ENCODE measurements at regions not wholly inside any gene's neighbourhood (a gene's known extent, or its start where the extent isn't known, plus 50 kb on each side); places are given as distances from the start of the nearest gene placed in this dataset.

DNA sequence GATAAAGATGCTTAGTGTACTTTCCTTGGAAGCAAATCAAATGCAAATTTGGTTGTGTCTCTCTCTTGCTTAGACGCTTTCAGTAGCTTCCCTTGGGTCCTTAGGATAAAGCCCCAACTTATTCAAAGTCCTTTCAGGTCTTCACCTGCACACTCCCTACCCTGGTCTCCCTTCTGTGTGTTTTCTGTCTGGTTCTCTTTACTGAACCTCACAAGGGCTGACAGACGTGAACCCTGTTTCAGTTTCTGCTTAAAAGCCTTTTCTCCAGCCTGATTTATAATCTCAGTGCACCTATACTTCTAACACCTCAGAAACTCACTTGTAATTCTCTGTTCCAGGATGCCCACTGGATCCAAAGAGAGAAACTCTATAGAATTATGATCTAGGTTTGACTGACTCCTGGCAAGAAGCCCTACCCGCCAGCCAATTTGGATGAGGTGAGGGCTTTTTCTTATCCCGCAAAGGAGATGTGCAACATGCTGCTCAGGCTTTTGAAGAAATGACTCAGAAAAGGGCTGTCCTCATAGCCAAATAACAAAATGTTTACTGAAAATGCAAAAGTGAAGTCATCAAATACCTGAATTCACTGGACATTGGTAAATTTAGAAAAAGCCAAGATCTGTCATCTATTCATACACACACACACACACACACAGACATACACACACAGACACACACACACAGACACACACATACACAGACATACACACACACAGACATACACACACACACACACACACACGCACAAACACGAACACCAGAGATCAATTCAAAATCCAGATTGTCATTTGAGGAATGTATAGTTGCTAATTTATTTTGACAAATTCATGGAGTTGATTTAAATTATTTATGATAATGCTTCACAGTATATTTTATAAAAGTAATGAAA is 102.4 kb upstream of the EOMES start:
- Mint-ChIP-seq H3K27me3 (no peaks in the 10 kb centered on the region), H3K36me3 (no peaks in the 10 kb centered on the region), H3K4me1 (ENCODE audit: low read depth) (peaks cover 4% of the 10 kb centered on the region), H3K9me3 (no peaks in the 10 kb centered on the region), H3K27ac (no peak overlapping the region), H3K4me3 (no peak overlapping the region)
- ChIA-PET POLR2A (no interaction called here), CTCF (no interaction called here)
- intact Hi-C loops (cut with micrococcal nuclease), result no loop called here
- DNase-seq, result no peak

DNA sequence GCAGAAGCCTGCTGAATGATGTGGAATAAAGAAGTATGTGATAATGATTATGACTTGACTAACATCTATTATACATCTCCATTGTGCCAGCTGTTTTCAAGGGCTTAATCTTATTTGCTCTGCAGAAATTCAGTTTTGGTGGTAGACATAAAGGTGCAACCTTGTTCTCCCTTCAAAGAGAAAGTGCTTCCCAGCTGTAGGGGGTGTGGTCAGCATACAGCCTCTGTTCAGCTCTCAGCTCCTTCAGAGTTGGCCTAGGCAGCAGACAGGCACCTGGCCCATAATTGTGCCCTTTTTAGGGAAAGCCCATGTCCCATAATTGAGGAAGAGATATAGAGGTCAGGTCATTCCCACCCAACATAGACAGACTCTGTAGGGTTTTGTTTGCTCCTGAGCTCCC is 104.3 kb upstream of the EOMES start:
- no peaks in the 10 kb centered on the region for H3K36me3 Mint-ChIP-seq
- ChIA-PET CTCF (no interaction called here), POLR2A (no interaction called here)
- H3K27ac Mint-ChIP-seq, result no peak overlapping the region
- intact Hi-C loops (cut with micrococcal nuclease), result no loop called here
- no peaks in the 10 kb centered on the region for H3K27me3 Mint-ChIP-seq
- no peak overlapping the region for H3K4me3 Mint-ChIP-seq
- H3K4me1 Mint-ChIP-seq (ENCODE audit: low read depth), result peaks cover 4% of the 10 kb centered on the region
- H3K9me3 Mint-ChIP-seq, result no peaks in the 10 kb centered on the region
- DNase-seq, result no peak

DNA sequence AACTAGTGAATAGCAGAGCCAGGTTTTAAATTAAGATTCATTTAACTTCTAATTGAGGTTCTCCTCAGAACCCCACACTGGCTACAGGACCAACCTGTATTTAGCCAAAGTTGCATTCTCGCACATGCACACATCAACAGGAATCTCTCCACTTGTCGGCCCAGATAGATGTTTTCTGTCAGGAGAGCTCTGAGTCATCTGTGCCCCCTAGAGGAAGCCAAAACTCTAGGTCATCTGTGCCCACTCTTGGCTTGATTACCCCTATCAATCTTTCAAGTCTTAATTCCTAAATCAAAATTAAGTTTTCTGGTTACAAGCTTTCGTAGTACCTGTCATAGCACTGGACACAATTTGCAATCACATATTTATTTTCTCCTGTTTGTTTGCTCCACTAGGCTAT is 104.9 kb upstream of the EOMES start:
- no peaks in the 10 kb centered on the region for H3K27me3 Mint-ChIP-seq
- POLR2A ChIA-PET, result no interaction called here
- H3K4me3 Mint-ChIP-seq, result no peak overlapping the region
- CTCF ChIA-PET, result interaction anchor here (1.0 kb wide), 1 partner anchor 505 kb away, joined by 3 read pairs; no protein-coding TSS in a partner anchor
- H3K4me1 Mint-ChIP-seq (ENCODE audit: low read depth), result peaks cover 4% of the 10 kb centered on the region
- H3K27ac Mint-ChIP-seq, result no peak overlapping the region
- no peaks in the 10 kb centered on the region for H3K36me3 Mint-ChIP-seq
- no peak for DNase-seq
- intact Hi-C loops (cut with micrococcal nuclease), result no loop called here
- peaks cover 2% of the 10 kb centered on the region for H3K9me3 Mint-ChIP-seq

DNA sequence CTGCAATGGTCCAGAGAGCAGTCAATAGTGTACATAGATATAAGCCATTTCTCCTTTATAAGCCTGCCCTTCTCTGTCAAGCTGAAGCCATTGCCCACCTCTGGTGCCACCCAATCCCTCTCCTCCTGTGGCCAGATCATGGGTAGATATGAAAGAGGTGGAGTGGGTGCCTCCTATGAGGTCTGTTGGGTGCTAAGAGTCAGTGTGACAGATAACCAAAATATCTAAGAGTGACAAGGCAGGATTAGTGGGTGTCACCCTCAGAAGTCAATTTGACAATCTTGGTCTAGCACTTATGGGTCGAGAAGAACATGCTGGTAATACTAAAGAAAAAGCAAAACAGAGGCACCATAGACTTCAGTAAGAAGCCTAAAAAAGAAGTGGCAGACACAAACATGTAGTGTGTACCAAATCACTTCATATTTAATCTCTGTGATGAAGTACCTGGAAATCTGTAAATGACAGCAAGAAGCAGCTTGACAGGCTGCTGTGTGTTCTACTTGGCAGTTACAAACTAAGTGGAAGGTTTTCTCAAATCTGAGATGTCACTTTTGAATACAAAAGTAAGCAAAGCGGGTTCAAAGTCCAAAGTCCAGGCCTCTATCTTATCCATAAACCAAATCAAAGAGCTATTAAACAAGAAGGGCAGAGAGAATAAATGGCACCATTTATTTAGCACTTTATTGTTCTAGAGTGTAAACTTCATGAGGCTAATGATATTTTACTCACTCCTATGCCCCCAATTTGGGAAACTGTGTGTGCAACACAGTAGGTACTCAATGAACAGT is 118.9 kb upstream of the EOMES start:
- no peak for DNase-seq
- intact Hi-C loops (cut with micrococcal nuclease), result no loop called here
- CTCF ChIA-PET, result interaction anchor here (0.6 kb wide), 1 partner anchor 37 kb away, joined by 3 read pairs; no protein-coding TSS in a partner anchor

DNA sequence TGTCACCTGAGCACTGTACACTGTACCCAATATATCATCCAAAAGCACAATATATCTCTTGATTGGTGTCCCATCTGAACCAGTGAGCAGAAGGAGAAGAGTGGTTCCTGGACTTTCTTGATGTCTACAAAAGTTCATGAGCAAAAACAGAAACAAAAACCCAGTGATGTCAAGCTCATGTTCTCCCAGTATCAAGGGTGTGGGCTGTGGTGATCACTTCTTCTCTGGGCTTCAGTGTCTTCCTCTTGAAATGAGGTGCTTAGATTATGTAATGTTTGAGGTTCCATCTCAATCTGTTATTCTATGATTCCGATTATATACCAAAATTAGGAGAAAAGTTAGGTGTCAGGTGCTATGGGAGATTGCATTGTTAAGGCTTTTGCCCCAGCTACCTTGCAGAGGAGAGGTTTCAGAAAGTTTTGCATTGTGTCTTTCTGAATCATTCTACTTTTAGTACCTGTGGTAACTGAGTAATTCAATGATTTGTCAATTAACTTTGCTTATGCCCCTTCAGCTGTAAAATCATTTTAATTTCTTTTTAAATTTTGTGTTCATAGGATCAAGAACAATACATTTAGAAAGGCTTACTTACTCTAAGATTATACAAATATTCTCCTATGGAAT is 122.0 kb upstream of the EOMES start:
- intact Hi-C loops (cut with micrococcal nuclease), result no loop called here
- Mint-ChIP-seq H3K4me3 (no peak overlapping the region), H3K36me3 (no peaks in the 10 kb centered on the region), H3K9me3 (no peaks in the 10 kb centered on the region), H3K4me1 (ENCODE audit: low read depth) (peaks cover 12% of the 10 kb centered on the region), H3K27me3 (peaks cover 4% of the 10 kb centered on the region), H3K27ac (no peak overlapping the region)
- no peak for DNase-seq
- POLR2A ChIA-PET, result interaction anchor here (1.0 kb wide), 1 partner anchor 132 kb away, joined by 3 read pairs; no protein-coding TSS in a partner anchor
- CTCF ChIA-PET, result no interaction called here

More for the DNA sequence above, 118.9 kb upstream of the EOMES start:
- Mint-ChIP-seq H3K4me3 (no peak overlapping the region), H3K27me3 (no peaks in the 10 kb centered on the region), H3K9me3 (no peaks in the 10 kb centered on the region), H3K27ac (no peak overlapping the region), H3K4me1 (ENCODE audit: low read depth) (peaks cover 19% of the 10 kb centered on the region), H3K36me3 (no peaks in the 10 kb centered on the region)
- POLR2A ChIA-PET, result no interaction called here

DNA sequence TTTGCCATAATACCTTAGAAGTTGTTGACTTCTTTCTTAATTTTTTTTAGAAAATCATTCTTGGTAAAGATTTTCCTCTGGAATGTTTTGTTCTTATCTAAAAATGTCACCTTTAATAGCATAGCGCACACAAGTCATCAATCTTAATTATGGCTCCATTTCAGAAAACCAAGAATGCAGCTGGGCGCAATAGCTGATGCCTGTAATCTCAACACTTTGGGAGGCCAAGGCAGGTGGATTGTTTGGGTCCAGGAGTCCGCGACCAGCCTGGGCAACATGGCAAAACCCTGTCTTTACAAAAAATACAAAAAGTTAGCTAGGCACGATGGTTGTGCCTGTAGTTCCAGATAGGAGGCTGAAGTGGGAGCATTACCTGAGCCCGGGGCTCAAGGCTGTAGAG is 125.6 kb upstream of the EOMES start:
- H3K27me3 Mint-ChIP-seq, result peaks cover 4% of the 10 kb centered on the region
- ChIA-PET POLR2A (no interaction called here), CTCF (interaction anchor here (0.7 kb wide), 1 partner anchor 924 kb away, joined by 3 read pairs; no protein-coding TSS in a partner anchor)
- peaks cover 4% of the 10 kb centered on the region for H3K36me3 Mint-ChIP-seq
- H3K27ac Mint-ChIP-seq, result no peak overlapping the region
- no peak overlapping the region for H3K4me3 Mint-ChIP-seq
- peaks cover 10% of the 10 kb centered on the region for H3K9me3 Mint-ChIP-seq
- intact Hi-C loops (cut with micrococcal nuclease), result no loop called here
- peaks cover 12% of the 10 kb centered on the region for H3K4me1 Mint-ChIP-seq (ENCODE audit: low read depth)
- no peak for DNase-seq

DNA sequence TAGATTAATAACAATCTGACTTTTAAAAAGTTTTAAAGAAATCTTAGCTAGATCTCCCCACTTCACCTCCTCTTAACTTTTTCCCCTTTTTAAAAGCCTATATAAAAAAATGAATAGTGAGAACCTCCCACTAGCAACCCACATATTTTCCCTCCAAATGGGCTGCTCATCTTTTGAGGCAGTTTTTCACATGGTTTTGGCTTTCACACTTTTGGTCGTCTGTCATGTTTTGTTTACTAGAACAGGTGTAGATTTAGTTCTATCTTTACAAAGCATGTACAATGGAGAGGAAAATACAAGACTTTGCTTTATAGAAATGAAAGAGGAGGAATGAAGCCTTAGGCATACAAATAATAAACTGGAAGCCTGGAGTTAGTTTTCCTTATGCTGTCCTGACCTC is 126.7 kb upstream of the EOMES start:
- no peak overlapping the region for H3K4me3 Mint-ChIP-seq
- H3K9me3 Mint-ChIP-seq, result peaks cover 14% of the 10 kb centered on the region
- POLR2A ChIA-PET, result no interaction called here
- intact Hi-C loops (cut with micrococcal nuclease), result no loop called here
- CTCF ChIA-PET, result no interaction called here
- H3K27ac Mint-ChIP-seq, result no peak overlapping the region
- peaks cover 8% of the 10 kb centered on the region for H3K36me3 Mint-ChIP-seq
- no peak for DNase-seq
- peaks cover 4% of the 10 kb centered on the region for H3K27me3 Mint-ChIP-seq
- H3K4me1 Mint-ChIP-seq (ENCODE audit: low read depth), result peaks cover 5% of the 10 kb centered on the region

DNA sequence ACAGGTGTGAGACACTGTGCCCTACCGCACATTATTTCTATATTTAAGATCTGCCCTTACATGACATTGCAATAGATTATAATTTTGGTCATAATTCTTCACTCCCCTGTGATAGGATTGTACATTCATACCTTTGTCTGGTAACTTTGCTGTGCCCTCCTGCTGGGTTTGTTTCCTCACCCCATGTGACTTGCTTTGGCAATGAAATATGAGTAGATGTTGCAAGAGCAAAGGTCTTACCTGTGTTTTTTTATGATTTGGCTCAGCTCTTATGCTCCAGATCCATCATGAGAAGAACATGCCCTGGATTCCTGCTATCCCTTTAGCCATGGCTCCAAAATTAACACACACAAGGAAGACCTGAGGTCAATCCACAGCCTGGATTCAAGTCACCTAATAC is 137.7 kb upstream of the EOMES start:
- POLR2A ChIA-PET, result no interaction called here
- H3K27ac Mint-ChIP-seq, result no peak overlapping the region
- no peaks in the 10 kb centered on the region for H3K36me3 Mint-ChIP-seq
- CTCF ChIA-PET, result no interaction called here
- H3K4me1 Mint-ChIP-seq (ENCODE audit: low read depth), result peaks cover 32% of the 10 kb centered on the region
- no peaks in the 10 kb centered on the region for H3K9me3 Mint-ChIP-seq
- H3K4me3 Mint-ChIP-seq, result no peak overlapping the region
- H3K27me3 Mint-ChIP-seq, result no peaks in the 10 kb centered on the region
- intact Hi-C loops (cut with micrococcal nuclease), result loop anchor here (5.0 kb wide), 1 partner anchor 467 kb away; no protein-coding TSS in a partner anchor
- no peak for DNase-seq

DNA sequence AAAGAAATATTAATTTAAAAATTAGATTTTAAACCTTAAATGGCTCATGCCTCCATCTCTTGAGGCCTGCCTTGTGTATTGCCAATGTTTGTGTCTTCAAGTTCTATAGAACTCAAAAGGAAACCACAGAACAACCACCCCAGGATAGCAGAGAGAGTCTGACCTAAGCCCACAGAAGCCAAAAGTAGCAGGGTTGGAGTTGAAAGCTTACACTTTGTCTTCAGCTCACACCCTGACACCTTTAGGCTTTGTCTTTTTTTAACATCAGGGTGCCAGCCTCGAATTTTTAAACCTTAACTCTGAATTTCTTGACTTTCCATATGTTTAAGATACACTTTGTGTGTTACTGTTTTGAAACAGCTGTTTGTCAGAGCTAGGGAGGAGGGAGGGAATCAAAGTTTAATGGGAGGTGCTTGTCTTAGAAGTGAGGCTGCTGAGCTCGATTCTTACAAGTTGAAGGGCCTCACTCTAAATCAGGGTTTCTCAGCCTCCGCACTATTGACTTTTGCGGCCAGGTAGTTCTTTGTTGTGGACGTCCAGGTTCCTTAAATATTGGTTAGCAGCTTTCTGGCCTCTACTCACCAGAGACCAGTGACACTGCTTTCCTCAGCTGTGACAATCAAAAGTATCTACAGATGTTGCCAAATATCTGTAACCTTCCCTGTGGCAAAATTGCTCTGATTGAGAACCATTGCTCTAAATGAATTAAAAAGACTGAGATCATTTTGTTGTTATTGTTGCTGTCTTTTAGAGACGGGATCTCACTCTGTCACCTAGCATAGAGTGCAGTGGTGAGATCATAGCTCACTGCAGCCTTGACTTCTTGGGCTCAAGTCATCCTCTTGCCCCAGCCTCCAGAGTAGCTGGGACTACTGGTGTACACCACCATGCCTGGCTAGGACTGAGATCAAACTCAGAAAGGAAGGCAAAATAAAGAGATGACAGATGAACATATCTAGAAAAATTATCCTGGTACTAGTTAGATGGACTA is 139.2 kb upstream of the EOMES start:
- intact Hi-C loops (cut with micrococcal nuclease), result loop anchor here (5.0 kb wide), 1 partner anchor 466 kb away; no protein-coding TSS in a partner anchor
- peak; percentile 18 for DNase-seq
- Mint-ChIP-seq H3K9me3 (no peaks in the 10 kb centered on the region), H3K27me3 (no peaks in the 10 kb centered on the region), H3K36me3 (no peaks in the 10 kb centered on the region), H3K4me1 (ENCODE audit: low read depth) (peaks cover 32% of the 10 kb centered on the region), H3K27ac (peak overlapping the region; percentile 88), H3K4me3 (no peak overlapping the region)
- ChIA-PET POLR2A (no interaction called here), CTCF (interaction anchor here (0.9 to 1.3 kb wide), 2 partner anchors 72 to 149 kb away, joined by 3 to 5 read pairs; no protein-coding TSS in a partner anchor)

DNA sequence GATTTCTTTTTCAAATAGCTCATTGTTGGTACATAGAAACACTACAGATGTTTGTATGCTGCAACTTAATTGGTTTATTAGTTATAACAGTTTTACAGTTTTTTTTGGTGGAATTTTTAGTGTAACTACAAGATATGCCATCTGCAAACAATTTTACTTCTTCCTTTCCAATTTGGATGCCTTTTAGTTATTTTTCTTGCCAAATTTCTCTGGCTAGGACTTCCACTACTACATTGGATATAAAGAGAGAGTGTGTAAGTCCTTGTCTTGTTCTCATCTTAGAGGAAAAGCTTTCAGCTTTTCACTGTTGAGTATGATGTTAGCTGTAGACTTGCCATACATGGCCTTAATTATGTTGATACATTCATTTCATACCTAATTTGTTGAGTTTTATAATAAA is 143.6 kb upstream of the EOMES start:
- peaks cover 4% of the 10 kb centered on the region for H3K36me3 Mint-ChIP-seq
- CTCF ChIA-PET, result no interaction called here
- H3K27ac Mint-ChIP-seq, result no peak overlapping the region
- no peaks in the 10 kb centered on the region for H3K27me3 Mint-ChIP-seq
- POLR2A ChIA-PET, result no interaction called here
- intact Hi-C loops (cut with micrococcal nuclease), result no loop called here
- no peak for DNase-seq
- no peak overlapping the region for H3K4me3 Mint-ChIP-seq
- H3K9me3 Mint-ChIP-seq, result peaks cover 20% of the 10 kb centered on the region
- H3K4me1 Mint-ChIP-seq (ENCODE audit: low read depth), result peaks cover 17% of the 10 kb centered on the region

DNA sequence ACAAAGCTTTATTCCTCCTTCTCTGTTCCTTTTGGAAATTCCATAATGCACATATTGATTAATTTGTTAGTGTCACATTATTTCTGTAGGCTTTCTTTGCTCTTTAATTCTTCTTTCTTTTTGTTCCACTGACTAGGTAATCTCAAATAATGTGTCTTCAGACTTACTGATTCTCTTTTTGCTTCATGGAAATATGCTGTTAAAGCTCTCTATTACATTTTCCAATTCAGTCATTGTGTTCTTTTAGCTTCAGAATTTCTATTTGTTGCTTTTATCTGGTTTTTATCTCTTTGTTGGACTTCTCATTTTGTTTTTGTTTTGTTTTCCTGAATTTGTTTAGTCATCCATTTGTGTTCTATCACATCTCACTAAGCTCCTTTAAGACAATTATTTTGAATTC is 147.0 kb upstream of the EOMES start:
- Mint-ChIP-seq H3K9me3 (peaks cover 20% of the 10 kb centered on the region), H3K36me3 (peaks cover 4% of the 10 kb centered on the region), H3K4me3 (no peak overlapping the region), H3K27me3 (no peaks in the 10 kb centered on the region), H3K27ac (no peak overlapping the region), H3K4me1 (ENCODE audit: low read depth) (no peaks in the 10 kb centered on the region)
- POLR2A ChIA-PET, result no interaction called here
- no peak for DNase-seq
- intact Hi-C loops (cut with micrococcal nuclease), result no loop called here
- CTCF ChIA-PET, result no interaction called here
